Middle frontal gyrus (tissue), 1 donor: ENCODE measurements at regions not wholly inside any gene's neighbourhood (a gene's known extent, or its start where the extent isn't known, plus 50 kb on each side); places are given as distances from the start of the nearest gene placed in this dataset.
"Not testable (repeated sequence)": the region's sequence is repeated elsewhere in the genome, so short reads cannot be mapped to it uniquely, and the experiment has no call there.

Source experiments
- DNase-seq: peaks from one replicate; pipeline ENCODE4 v3.0.0-alpha.2; 2015; ENCODE audit warnings: low spot score; ENCODE audit errors: extremely low spot score

GRCh38 chr14:22264759-22265158 lies 324.3 kb downstream of the DAD1 start:
- no peak for DNase-seq

- DNase-seq, result no peak
These were observed 325.1 kb downstream of the DAD1 start for GRCh38 chr14:22263961-22264360.

GRCh38 chr14:22262881-22263280 lies 326.1 kb downstream of the DAD1 start:
- DNase-seq, result no peak

GRCh38 chr14:22255017-22255950 lies 333.7 kb downstream of the DAD1 start:
- no peak for DNase-seq

GRCh38 chr14:22252686-22253085 lies 336.3 kb downstream of the DAD1 start:
- DNase-seq, result no peak

GRCh38 chr14:22251090-22251489 lies 337.9 kb downstream of the DAD1 start:
- DNase-seq, result no peak

- no peak for DNase-seq
These were observed 339.3 kb downstream of the DAD1 start for GRCh38 chr14:22249770-22250169.

- no peak for DNase-seq
These were observed 344.9 kb downstream of the DAD1 start for GRCh38 chr14:22243971-22244581.

- not testable (repeated sequence) for DNase-seq
These were observed 350.7 kb downstream of the DAD1 start for GRCh38 chr14:22238320-22238719.

GRCh38 chr14:22233377-22233776 lies 355.6 kb downstream of the DAD1 start:
- DNase-seq, result no peak

- DNase-seq, result no peak
These were observed 356.1 kb downstream of the DAD1 start for GRCh38 chr14:22232933-22233332.

GRCh38 chr14:22232486-22232885 lies 356.5 kb downstream of the DAD1 start:
- DNase-seq, result no peak

GRCh38 chr14:22231018-22231417 lies 358.0 kb downstream of the DAD1 start:
- no peak for DNase-seq

GRCh38 chr14:22230517-22230916 lies 358.5 kb downstream of the DAD1 start:
- DNase-seq, result no peak

- no peak for DNase-seq
These were observed 361.9 kb downstream of the DAD1 start for GRCh38 chr14:22227084-22227483.

GRCh38 chr14:22226381-22226780 lies 362.6 kb downstream of the DAD1 start:
- DNase-seq, result no peak

GRCh38 chr14:22225516-22226140 lies 363.4 kb downstream of the DAD1 start:
- no peak for DNase-seq

GRCh38 chr14:22221508-22221907 lies 367.5 kb downstream of the DAD1 start:
- DNase-seq, result no peak

GRCh38 chr14:22220427-22220826 lies 368.6 kb downstream of the DAD1 start:
- no peak for DNase-seq

GRCh38 chr14:22218728-22219127 lies 370.3 kb downstream of the DAD1 start:
- no peak for DNase-seq

GRCh38 chr14:22213120-22213519 lies 375.9 kb downstream of the DAD1 start:
- no peak for DNase-seq

- no peak for DNase-seq
These were observed 378.1 kb downstream of the DAD1 start for GRCh38 chr14:22210906-22211305.
